Ascending aorta (tissue), 2 donors: ENCODE measurements at regions not wholly inside any gene's neighbourhood (a gene's known extent, or its start where the extent isn't known, plus 50 kb on each side); places are given as distances from the start of the nearest gene placed in this dataset.

Source experiments
- DNase-seq, 2 donors: peaks; one replicate each; pipeline ENCODE4 v3.0.0-alpha.2; 2019; ENCODE audit warnings: low spot score in 2 of 2
- H3K27ac ChIP-seq, 2 donors: fragments of 200-600 bp; sonication (generic); one replicate each; pipeline ENCODE4 v1.5.1; 2016 to 2017; ENCODE audit warnings: mild to moderate bottlenecking in 1 of 2
- H3K27me3 ChIP-seq: fragments of 200-600 bp; sonication (generic); one replicate; pipeline ENCODE4 v1.5.1; 2017
- H3K36me3 ChIP-seq, 2 donors: fragments of 200-600 bp; sonication (generic); one replicate each; pipeline ENCODE4 v1.5.1; 2016
- H3K4me1 ChIP-seq, 2 donors: fragments of 200-600 bp; sonication (generic); one replicate each; pipeline ENCODE4 v1.5.1; 2016 to 2017; ENCODE audit warnings: mild to moderate bottlenecking in 1 of 2
- H3K4me3 ChIP-seq, 2 donors: fragments of 200-600 bp; sonication (generic); one replicate each; pipeline ENCODE4 v1.5.1; 2016 to 2017; ENCODE audit warnings: mild to moderate bottlenecking in 1 of 2
- H3K9me3 ChIP-seq, 2 donors: fragments of 200-600 bp; sonication (generic); one replicate each; pipeline ENCODE4 v1.5.1; 2016
- CTCF ChIP-seq, 3 experiments: fragments of 200-600 bp in 2 of 3; fragments of 450-650 bp in 1 of 3; sonication (generic) in 2 of 3; IDR thresholded peaks; one replicate each; pipeline ENCODE4 v1.5.1; 2016 to 2019; ENCODE audit warnings: antibody characterized with exemption in 3 of 3, mild to moderate bottlenecking in 1 of 3, moderate library complexity in 1 of 3
- intact Hi-C: fragments of 100-400 bp; cut with DNase I; formaldehyde crosslinking; loops from one replicate; pipeline ENCODE4 v1.15.1; 2023

DNA sequence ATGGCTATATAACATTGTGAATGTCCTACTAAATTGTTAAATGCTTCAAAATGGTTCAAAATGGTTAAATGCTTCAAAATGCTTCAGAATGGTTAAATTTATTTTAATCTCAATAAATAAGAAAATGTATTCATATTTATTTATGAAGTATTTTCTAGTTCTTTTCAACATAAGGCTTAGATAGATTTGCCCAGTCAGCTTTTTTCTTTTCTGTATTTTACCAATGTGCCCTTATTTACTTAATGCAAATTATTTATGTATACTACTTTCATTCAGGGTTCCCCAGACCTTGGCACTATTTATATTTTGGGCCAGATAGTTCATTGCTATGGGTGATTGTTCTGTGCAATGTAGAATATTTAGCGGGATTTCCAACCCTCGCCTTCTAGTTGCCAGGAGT, 546.7 kb downstream of the RIT2 start:
- intact Hi-C loops, result no loop called here
- H3K27me3 ChIP-seq, result no peaks in the 10 kb centered on the region

DNA sequence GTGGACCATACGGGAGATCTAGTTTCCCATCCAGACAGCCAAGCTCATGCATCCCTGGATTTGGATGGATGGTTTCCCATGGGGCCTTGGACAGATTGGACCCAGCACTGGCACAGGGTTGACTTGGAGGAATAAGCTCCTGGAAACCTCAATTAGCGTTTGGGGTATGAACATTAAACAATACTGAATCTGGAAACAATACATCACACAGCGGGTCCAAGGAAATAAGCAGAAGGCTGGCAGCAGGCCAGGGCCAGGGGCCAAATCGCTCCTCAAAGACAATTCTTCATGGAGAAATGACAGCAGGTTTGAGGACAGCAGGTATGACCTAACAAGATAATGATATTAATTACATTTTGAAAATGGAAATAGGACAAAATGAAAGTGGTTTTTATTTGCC, 540.6 kb downstream of the RIT2 start:
- intact Hi-C loops, result no loop called here
- no peak overlapping the region for H3K4me3 ChIP-seq
- no peak for DNase-seq
- H3K27me3 ChIP-seq, result no peaks in the 10 kb centered on the region
- TF ChIP-seq CTCF (IDR thresholded peaks at IDR 0.05), result no peak
- H3K4me1 ChIP-seq, result no peaks in the 10 kb centered on the region
- no peaks in the 10 kb centered on the region for H3K9me3 ChIP-seq
- no peaks in the 10 kb centered on the region for H3K36me3 ChIP-seq
- H3K27ac ChIP-seq, result no peak overlapping the region

More for the DNA sequence above, 546.7 kb downstream of the RIT2 start:
- DNase-seq, result no peak
- no peaks in the 10 kb centered on the region for H3K4me1 ChIP-seq
- H3K9me3 ChIP-seq, result no peaks in the 10 kb centered on the region
- no peak overlapping the region for H3K4me3 ChIP-seq
- no peak for TF ChIP-seq CTCF (IDR thresholded peaks at IDR 0.05)
- no peaks in the 10 kb centered on the region for H3K36me3 ChIP-seq
- H3K27ac ChIP-seq, result no peak overlapping the region

DNA sequence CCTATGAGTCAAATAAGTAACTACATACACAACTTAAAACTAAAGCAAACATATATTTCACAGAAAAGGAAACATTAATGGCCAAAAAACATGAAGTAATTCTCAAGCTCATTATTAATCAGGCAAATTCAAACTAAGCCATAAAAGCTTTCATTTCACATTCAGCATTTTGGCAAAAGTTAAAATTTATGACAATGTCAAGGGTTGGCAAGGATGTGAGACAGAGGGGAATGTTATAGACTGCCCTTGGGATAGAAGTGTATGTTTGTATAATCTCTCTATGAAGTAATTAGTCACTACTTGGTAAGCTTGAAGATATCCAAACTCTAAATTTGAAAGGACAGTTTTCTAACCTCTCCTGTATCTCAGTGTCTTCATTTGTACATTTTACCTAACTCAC, 539.4 kb downstream of the RIT2 start:
- intact Hi-C loops, result no loop called here
- DNase-seq, result no peak
- Histone ChIP-seq H3K4me3 (no peak overlapping the region), H3K27me3 (no peaks in the 10 kb centered on the region), H3K27ac (no peak overlapping the region), H3K4me1 (no peaks in the 10 kb centered on the region), H3K36me3 (no peaks in the 10 kb centered on the region), H3K9me3 (no peaks in the 10 kb centered on the region)
- TF ChIP-seq CTCF (IDR thresholded peaks at IDR 0.05), result no peak

- Histone ChIP-seq H3K36me3 (no peaks in the 10 kb centered on the region), H3K9me3 (no peaks in the 10 kb centered on the region), H3K4me1 (no peaks in the 10 kb centered on the region), H3K27me3 (no peaks in the 10 kb centered on the region), H3K4me3 (no peak overlapping the region), H3K27ac (no peak overlapping the region)
- DNase-seq, result no peak
- intact Hi-C loops, result no loop called here
- no peak for TF ChIP-seq CTCF (IDR thresholded peaks at IDR 0.05)
These were observed 536.7 kb downstream of the RIT2 start for GRCh38 chr18:42578792-42579191.

GRCh38 chr18:42582266-42582665, 533.2 kb downstream of the RIT2 start:
- DNase-seq, result no peak
- Histone ChIP-seq H3K27me3 (no peaks in the 10 kb centered on the region), H3K9me3 (no peaks in the 10 kb centered on the region), H3K4me3 (no peak overlapping the region), H3K4me1 (no peaks in the 10 kb centered on the region), H3K36me3 (no peaks in the 10 kb centered on the region), H3K27ac (no peak overlapping the region)
- intact Hi-C loops, result no loop called here
- no peak for TF ChIP-seq CTCF (IDR thresholded peaks at IDR 0.05)

DNA sequence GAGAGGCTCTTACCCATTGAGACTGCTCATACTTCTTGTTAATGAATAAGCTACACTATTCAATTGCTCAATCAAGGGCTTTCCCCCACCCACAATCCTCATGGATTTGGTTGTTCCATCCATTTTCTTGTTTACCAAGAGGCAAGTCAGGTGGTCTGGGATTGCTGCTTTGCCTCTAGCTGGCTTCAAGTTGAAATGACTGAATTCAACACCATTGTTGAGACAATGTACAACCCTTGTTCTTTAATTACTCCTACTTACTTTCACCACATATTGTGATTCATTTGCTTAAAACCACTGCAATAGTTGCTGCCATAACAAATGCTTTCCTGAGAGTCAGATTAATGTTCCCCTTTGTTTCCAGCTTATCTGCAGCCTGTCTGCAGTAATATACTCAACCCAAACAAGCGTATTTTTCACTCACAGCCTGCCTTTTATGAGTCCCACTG, 532.2 kb downstream of the RIT2 start:
- no peak for TF ChIP-seq CTCF (IDR thresholded peaks at IDR 0.05)
- Histone ChIP-seq H3K9me3 (no peaks in the 10 kb centered on the region), H3K36me3 (no peaks in the 10 kb centered on the region), H3K4me1 (no peaks in the 10 kb centered on the region), H3K27me3 (no peaks in the 10 kb centered on the region), H3K4me3 (no peak overlapping the region), H3K27ac (no peak overlapping the region)
- no peak for DNase-seq
- intact Hi-C loops, result no loop called here
